Liver (tissue), 8 donors: ENCODE measurements at regions not wholly inside any gene's neighbourhood (a gene's known extent, or its start where the extent isn't known, plus 50 kb on each side); places are given as distances from the start of the nearest gene placed in this dataset.

Experiments
- DNase-seq: peaks from one replicate; pipeline ENCODE4 v3.0.0-alpha.2; 2017; ENCODE audit warnings: low spot score
- H3K27ac ChIP-seq, 2 donors: one replicate each; pipeline ENCODE4 v1.7.0; 2013; ENCODE audit warnings: inconsistent platforms in 2 of 2, low read length in 2 of 2, control low read depth in 1 of 2, low read depth in 1 of 2, mild to moderate bottlenecking in 1 of 2
- H3K27me3 ChIP-seq, 4 donors: one replicate each; pipeline versions ENCODE4 v1.6.1 to v1.7.0; 2013; ENCODE audit warnings: low read length in 3 of 4, inconsistent platforms in 1 of 4, mild to moderate bottlenecking in 1 of 4, moderate library complexity in 1 of 4; ENCODE audit not compliant: control insufficient read depth in 4 of 4, insufficient read depth in 4 of 4
- H3K36me3 ChIP-seq, 4 donors: one replicate each; pipeline versions ENCODE4 v1.6.1 to v1.7.0; 2013; ENCODE audit warnings: low read length in 3 of 4, mild to moderate bottlenecking in 3 of 4, low read depth in 1 of 4, moderate library complexity in 1 of 4; ENCODE audit not compliant: control insufficient read depth in 4 of 4, insufficient read depth in 3 of 4
- H3K4me1 ChIP-seq, 4 donors: one replicate each; pipeline versions ENCODE4 v1.6.1 to v1.7.0; 2013; ENCODE audit warnings: low read length in 3 of 4, mild to moderate bottlenecking in 3 of 4, moderate library complexity in 1 of 4; ENCODE audit not compliant: control insufficient read depth in 4 of 4, insufficient read depth in 4 of 4
- H3K4me3 ChIP-seq, 3 donors: one replicate each; pipeline versions ENCODE4 v1.6.1 to v1.7.0; 2013; ENCODE audit warnings: low read length in 3 of 3, control low read depth in 1 of 3, low read depth in 1 of 3, mild to moderate bottlenecking in 1 of 3
- H3K9ac ChIP-seq, 2 donors: one replicate each; pipeline ENCODE4 v1.7.0; 2013; ENCODE audit warnings: low read length in 2 of 2, mild to moderate bottlenecking in 2 of 2, moderate library complexity in 2 of 2, control low read depth in 1 of 2, low read depth in 1 of 2
- H3K9me3 ChIP-seq, 4 donors: one replicate each; pipeline versions ENCODE4 v1.6.1 to v1.7.0; 2013; ENCODE audit warnings: low read length in 3 of 4; ENCODE audit not compliant: control insufficient read depth in 4 of 4
- ATF3 ChIP-seq: IDR thresholded peaks from 2 replicates; pipeline ENCODE4 v1.6.1; 2016; ENCODE audit warnings: antibody characterized with exemption
- CTCF ChIP-seq: fragments of 150-350 bp; IDR thresholded peaks from 2 replicates; pipeline ENCODE4 v1.5.1; 2017; ENCODE audit warnings: improper control_type of control experiment, low read depth, low read length; ENCODE audit not compliant: missing input control
- EGR1 ChIP-seq, 2 donors: IDR thresholded peaks; 2 replicates each; pipeline ENCODE4 v1.6.1; 2016 to 2018; ENCODE audit warnings: antibody characterized with exemption in 2 of 2, low read depth in 2 of 2
- FOXA1 ChIP-seq: IDR thresholded peaks from 2 replicates; pipeline ENCODE4 v1.6.1; 2016; ENCODE audit warnings: antibody characterized with exemption
- FOXA2 ChIP-seq: IDR thresholded peaks from 2 replicates; pipeline ENCODE4 v1.6.1; 2016; ENCODE audit warnings: antibody characterized with exemption
- GABPA ChIP-seq, 2 donors: IDR thresholded peaks in 1 of 2; conservative IDR thresholded peaks in 1 of 2; 2 replicates each; pipeline ENCODE4 v1.6.1; 2016; ENCODE audit warnings: antibody characterized with exemption in 2 of 2, mild to moderate bottlenecking in 1 of 2, moderate library complexity in 1 of 2
- HNF4A ChIP-seq, 2 donors: conservative IDR thresholded peaks; 2 replicates each; pipeline ENCODE4 v1.6.1; 2016; ENCODE audit warnings: antibody characterized with exemption in 2 of 2, mild to moderate bottlenecking in 2 of 2
- HNF4G ChIP-seq: IDR thresholded peaks from 2 replicates; pipeline ENCODE4 v1.6.1; 2016; ENCODE audit warnings: antibody characterized with exemption
- JUND ChIP-seq, 2 donors: IDR thresholded peaks; 2 replicates each; pipeline ENCODE4 v1.6.1; 2016; ENCODE audit warnings: antibody characterized with exemption in 2 of 2
- MAX ChIP-seq: IDR thresholded peaks from 2 replicates; pipeline ENCODE4 v1.6.1; 2016; ENCODE audit warnings: antibody characterized with exemption
- NR2F2 ChIP-seq: IDR thresholded peaks from 2 replicates; pipeline ENCODE4 v1.6.1; 2016; ENCODE audit warnings: antibody characterized with exemption
- RAD21 ChIP-seq, 2 donors: IDR thresholded peaks; 2 replicates each; pipeline ENCODE4 v1.6.1; 2016; ENCODE audit warnings: antibody characterized with exemption in 2 of 2, mild to moderate bottlenecking in 2 of 2
- REST ChIP-seq: IDR thresholded peaks from 2 replicates; pipeline ENCODE4 v1.6.1; 2016; ENCODE audit warnings: antibody characterized with exemption, mild to moderate bottlenecking
- RXRA ChIP-seq, 2 donors: IDR thresholded peaks; 2 replicates each; pipeline ENCODE4 v1.6.1; 2017 to 2018; ENCODE audit warnings: antibody characterized with exemption in 2 of 2, mild to moderate bottlenecking in 1 of 2
- SP1 ChIP-seq: IDR thresholded peaks from 2 replicates; pipeline ENCODE4 v1.6.1; 2018; ENCODE audit warnings: antibody characterized with exemption, mild to moderate bottlenecking
- TAF1 ChIP-seq: conservative IDR thresholded peaks from 2 replicates; pipeline ENCODE4 v1.6.1; 2016; ENCODE audit warnings: antibody characterized with exemption, mild to moderate bottlenecking
- YY1 ChIP-seq: IDR thresholded peaks from 2 replicates; pipeline ENCODE4 v1.6.1; 2016; ENCODE audit warnings: antibody characterized with exemption, mild to moderate bottlenecking
- WGBS: extraction: QIAGEN DNeasy Blood & Tissue Kit; methylation state at CpG from one replicate; pipeline ENCODE4 v1.1.7; 2013; 5-methylcytosine and 5-hydroxymethylcytosine counted together
- TF ChIP-seq, protein P1 (sequence below): IDR thresholded peaks from 2 replicates; pipeline ENCODE4 v1.6.1; 2016; ENCODE audit warnings: antibody characterized with exemption
- donor health status: healthy.
- donor health status: healthy.
- donor health status: healthy.
- donor health status: healthy.
- donor health status: healthy.

DNA sequence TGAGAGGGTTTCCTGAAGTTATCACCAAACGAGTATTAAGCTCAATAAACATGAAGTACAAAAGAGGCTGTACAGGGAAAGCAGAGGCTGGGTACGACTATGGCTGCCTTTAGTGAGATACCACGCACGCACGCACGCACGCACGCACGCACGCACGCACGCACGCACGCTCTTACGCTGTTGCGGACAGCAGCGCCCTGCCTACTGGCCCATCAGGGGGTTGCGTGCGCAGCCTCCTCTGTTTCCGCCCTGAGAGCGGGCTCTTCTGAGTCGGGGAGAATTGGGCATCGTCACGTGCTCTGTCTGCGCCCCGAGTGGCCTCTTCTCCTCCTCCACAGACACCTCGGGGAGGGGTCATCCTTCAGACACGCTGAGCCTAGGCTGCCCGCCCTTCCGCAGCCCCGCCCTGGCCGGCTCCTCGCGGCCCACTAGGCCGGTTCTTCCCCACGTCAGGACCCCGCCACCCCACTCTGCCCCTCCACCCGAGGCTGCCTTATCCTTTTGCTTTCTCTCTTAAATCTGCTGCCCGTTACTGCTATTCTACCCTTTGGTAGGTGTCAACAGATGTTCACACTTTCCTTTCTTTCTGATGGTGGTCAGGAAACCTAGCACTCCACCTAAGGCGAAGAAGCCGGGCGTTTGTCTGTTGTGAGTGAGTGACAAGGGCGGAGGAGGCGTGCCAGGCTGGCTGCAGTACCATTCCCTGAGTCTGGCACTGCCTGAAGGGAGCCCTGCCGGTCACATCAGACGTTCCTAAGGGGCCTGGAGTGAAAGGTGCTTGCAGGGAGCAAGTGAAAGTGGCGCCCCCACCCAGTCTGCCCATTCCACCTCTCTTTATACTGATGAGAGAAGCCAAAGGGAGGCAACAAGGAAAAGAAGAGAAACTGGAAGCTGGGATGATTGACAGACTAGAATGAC is 300.4 kb upstream of the B3GAT1 start:
- 86% methylated on average over 47 of the region's 47 CpGs for WGBS
- Histone ChIP-seq H3K27me3 (no peaks in the 10 kb centered on the region), H3K27ac (no peak overlapping the region), H3K9me3 (no peaks in the 10 kb centered on the region), H3K36me3 (no peaks in the 10 kb centered on the region), H3K4me3 (no peak overlapping the region), H3K9ac (no peak overlapping the region), H3K4me1 (no peaks in the 10 kb centered on the region)
- DNase-seq: no peak
- TF ChIP-seq CTCF (no peak), GABPA (IDR thresholded peaks at IDR 0.05 in 1 of 2, conservative IDR thresholded peaks at IDR 0.05 in 1 of 2) (no peak), NR2F2 (no peak), JUND (IDR thresholded peaks at IDR 0.05) (no peak), RXRA (IDR thresholded peaks at IDR 0.05) (no peak), SP1 (no peak), MAX (no peak), HNF4A (conservative IDR thresholded peaks at IDR 0.05) (no peak), RAD21 (IDR thresholded peaks at IDR 0.05) (no peak), EGR1 (IDR thresholded peaks at IDR 0.05; ENCODE audit: low read depth in 2 of 2) (no peak), REST (no peak), ATF3 (no peak), YY1 (no peak), HNF4G (no peak), FOXA1 (no peak), FOXA2 (no peak), TAF1 (no peak)
- TF ChIP-seq, protein P1, sequence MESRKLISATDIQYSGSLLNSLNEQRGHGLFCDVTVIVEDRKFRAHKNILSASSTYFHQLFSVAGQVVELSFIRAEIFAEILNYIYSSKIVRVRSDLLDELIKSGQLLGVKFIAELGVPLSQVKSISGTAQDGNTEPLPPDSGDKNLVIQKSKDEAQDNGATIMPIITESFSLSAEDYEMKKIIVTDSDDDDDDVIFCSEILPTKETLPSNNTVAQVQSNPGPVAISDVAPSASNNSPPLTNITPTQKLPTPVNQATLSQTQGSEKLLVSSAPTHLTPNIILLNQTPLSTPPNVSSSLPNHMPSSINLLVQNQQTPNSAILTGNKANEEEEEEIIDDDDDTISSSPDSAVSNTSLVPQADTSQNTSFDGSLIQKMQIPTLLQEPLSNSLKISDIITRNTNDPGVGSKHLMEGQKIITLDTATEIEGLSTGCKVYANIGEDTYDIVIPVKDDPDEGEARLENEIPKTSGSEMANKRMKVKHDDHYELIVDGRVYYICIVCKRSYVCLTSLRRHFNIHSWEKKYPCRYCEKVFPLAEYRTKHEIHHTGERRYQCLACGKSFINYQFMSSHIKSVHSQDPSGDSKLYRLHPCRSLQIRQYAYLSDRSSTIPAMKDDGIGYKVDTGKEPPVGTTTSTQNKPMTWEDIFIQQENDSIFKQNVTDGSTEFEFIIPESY: no peak
